HCEC 1CT (cell line): ENCODE measurements at regions not wholly inside any gene's neighbourhood (a gene's known extent, or its start where the extent isn't known, plus 50 kb on each side); places are given as distances from the start of the nearest gene placed in this dataset.
A peak's percentile ranks its signal among the peaks of the same experiment; 100 is the strongest.
"Not testable (repeated sequence)": the region's sequence is repeated elsewhere in the genome, so short reads cannot be mapped to it uniquely, and the experiment has no call there.

Experiments used
- DNase-seq: peaks from one replicate; pipeline ENCODE4 v3.0.0-alpha.2; 2017

DNA sequence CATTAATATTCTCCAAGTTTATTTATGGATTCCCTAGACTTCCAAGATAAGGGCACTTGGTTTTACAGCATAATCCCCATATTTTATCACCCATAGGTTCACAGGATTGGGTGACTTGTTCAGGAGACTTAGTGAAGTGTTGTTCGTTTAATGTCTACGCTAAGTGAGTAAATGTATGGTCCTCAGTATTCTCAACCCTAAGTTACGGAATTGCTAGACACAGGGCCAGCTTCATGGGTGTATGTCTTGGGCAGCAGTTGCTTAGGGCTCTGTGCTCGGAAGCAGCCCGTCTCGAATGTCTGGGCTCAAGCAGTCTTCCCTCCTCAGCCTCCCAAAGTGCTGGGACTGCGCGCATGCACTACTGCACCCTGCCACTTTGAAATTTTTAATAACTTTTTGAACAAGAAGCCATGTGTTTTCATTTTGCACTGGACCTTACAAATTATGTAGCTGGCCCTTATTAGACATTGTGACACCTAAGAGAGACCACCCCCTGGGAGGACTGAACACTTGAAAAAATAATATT, 91.5 kb upstream of the ZNF217 start:
- DNase-seq: no peak

DNA sequence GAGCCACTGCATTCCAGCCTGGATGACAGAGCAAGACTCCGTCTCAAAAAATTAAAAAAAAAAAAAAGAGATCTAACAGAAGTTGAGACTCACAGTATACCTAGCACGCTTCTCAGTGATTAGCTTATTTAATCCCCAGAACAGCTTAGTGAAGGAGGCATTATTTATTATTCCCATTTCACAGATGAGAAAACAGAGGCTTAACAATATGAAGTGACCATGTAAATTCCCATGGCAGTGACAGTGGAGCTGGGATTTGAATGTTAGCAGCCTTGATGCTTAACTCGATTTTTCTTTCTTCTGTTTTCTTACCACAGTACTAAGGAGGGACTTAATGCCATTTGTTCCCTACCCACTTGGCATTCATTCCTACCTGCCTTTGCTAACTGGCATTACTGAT, 89.9 kb upstream of the ZNF217 start:
- DNase-seq: no peak

DNA sequence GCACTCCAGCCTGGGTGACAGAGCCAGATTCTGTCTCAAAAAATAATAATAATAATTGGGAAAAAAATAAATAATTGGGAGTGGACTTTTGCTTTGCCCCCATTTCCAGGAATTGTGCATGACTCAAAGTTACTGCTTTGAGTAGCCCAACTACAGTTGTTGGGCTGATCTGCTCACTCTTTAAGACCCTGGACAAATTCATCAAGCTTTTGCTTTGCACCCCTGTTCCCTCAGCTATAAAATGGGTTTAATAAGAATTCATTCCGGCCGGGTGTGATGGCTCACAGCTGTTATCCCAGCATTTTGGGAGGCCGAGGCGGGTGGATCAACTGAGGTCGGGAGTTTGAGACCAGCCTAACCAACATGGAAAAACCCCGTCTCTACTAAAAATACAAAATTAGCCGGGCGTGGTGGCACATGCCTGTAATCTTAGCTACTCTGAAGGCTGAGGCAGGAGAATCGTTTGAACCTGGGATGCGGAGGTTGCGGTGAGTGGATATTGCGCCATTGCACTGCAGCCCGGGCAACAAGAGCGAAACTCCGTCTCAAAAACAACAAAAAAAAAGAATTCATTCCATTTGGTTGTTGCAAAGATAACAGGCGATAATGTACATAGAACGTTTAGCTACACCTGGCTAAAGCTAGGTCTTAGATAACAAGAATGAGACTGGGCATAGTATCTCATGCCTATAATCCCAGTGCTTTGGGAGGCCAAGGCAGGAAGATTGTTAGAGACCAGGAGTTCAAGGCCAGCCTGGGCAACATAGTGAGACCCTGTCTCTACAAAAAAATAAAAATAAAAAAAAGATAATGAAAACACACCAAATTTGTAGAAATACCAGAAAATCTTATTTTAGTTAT, 87.9 kb upstream of the ZNF217 start:
- no peak for DNase-seq

DNA sequence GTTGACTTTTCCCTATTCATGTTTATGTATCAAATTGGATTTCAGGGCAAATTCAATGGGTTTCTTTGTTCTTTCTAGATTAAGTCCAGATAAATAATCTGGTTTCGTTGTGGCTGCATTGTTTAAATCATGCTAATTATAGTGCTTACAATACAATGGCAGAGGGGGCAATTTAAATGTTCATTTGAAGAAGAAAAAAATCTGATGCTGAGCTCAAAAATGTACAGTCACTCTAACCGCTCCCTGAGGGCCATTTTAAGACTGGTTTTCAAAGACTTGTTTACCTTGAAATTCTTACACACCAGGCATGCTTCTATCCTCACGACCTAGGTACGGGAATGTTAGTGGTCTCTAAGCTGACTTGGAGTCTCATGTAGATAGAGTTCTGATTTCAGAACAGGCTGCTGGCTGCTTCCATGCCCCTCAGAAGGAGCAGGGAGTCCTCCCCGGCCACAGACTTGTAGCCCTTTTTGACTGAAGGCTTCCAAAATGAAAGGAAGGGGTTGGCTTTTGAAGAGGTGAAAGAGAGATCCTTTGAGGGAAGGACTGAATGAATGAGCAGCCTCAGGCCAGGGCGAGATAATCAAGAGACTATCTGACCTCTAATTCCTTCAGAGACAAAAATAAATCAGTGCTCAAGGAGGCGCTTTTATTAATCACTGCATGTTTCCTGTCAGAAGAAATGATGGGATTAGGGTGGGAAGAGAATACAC, 86.1 kb upstream of the ZNF217 start:
- no peak for DNase-seq

DNA sequence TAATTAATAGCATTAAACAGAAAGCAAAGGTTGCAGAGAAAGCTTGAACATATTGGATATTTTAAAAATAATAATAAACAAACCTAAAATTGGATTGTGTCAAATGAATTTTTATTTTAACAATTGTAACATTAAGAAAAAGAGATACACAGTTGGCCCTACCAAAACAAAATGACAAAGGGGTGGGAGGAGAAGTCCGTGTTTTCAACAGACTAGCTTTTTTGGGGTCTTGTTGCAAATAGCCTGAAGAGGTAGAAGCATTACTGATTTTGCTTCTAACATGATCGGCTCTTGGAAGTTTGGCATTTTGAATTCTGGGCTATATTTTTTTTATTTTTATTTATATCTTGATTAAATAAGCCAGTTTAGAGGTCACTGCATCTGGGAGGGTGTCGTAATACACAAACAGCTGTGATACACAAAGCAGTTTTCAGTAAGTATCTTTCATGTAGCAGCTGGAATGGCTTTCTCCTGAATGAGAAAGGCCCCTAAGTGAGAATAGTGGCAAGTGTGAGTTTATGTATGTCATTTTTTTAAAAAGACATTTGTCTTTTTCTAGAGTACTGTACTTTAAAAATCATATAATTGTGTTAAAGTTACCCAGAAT, 85.5 kb upstream of the ZNF217 start:
- DNase-seq: peak; percentile 28

DNA sequence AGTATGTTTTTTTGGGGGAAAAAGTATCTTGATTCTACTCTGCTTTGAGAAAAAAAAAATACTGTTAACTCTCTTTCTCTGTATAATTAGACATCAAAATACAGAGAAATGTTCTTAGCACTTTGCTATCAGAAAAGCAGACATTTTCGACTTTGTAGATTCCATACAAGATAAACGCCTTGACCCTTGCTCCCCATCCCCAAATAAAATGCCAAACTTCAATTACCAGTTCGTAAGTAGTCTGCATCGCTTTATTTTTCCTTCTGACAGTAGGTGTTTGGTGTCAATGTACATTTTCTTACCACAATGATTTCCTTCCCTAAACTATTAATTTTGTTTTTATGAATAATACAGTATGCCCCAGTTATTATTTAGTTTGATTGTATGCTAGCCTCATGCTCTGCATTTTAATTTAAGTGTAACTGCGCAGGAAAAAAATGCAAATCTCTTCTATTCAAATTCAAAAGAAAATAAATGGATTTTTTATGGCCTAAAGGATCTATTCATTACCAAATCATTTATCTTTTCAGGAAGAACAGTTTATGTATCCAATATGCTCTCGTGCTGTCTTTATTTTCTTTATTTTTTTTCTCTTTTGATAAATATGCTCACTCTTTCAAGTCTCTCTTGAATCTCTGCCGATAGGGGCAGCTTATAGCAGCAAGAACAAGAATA, 84.8 kb upstream of the ZNF217 start:
- DNase-seq: no peak

DNA sequence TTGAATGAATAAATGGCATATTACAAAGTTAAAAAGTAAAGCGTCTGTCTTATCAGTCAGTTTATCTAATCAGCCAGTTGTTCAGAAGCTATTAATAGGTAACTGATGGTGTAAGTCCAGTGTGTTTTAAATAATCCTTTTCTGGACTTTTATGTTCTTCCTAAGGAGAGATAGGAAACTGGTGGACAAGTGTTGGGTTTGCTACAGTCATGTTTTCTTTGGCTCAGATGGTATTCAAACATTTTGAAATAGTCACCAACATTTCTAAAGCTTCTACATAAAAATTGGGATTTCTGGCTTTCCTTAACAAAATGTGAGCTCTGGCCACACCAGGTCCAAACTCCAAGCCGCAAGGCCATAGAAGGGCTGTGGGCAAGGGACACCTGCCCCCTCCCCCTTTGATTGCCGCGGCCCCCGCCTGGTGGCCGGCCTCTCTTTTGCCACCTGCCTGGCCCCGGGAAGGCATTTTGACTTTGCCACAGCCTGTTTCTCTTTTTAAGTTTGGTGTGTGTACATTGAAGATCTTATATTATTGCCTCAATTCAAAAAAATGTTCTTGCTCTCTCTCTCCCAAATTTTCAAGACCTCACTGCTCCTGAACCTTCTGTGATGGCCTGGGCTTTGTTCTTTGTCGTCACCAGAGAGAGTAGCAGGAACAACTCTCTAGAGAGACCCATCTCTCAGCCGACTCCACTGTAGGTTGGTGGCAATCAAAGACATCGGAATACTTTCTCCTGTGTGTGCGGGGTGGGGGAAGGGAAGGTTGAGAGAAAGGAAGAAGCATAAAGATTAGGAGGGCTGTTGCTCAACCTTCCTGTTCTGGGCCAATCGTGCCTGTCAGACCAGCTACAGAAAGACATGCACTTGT, 84.0 kb upstream of the ZNF217 start:
- no peak for DNase-seq

DNA sequence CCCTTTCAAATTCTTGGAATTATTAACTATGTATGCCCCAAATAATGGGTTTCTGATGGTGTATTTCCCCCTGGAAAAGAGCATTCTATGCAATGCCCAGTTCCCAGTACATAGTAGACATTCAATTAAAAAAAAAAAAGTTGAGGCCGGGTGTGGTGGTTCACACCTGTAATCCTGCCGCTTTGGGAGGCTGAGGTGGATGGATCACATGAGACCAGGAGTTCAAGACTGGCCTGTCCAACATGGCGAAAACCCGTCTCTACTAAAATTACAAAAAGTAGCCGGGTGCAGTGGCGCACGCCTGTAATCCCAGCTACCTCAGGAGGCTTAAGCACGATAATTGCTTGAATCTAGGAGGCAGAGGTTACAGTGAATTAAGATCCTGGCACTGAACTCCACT, 83.3 kb upstream of the ZNF217 start:
- DNase-seq: no peak

DNA sequence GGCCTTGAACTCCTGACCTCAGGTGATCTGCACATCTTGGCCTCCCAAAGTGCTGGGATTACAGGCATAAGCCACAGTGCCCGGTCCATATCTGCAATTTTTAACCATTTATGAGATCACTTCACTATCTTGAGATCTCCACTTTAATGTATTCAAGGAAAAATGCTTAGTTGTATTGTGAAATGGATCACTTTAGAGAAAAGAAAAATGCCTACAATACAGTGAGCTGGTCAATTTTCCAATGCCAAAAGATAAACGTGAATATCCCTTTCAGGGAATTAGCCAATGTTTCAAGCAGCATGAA, 82.8 kb upstream of the ZNF217 start:
- DNase-seq: no peak

DNA sequence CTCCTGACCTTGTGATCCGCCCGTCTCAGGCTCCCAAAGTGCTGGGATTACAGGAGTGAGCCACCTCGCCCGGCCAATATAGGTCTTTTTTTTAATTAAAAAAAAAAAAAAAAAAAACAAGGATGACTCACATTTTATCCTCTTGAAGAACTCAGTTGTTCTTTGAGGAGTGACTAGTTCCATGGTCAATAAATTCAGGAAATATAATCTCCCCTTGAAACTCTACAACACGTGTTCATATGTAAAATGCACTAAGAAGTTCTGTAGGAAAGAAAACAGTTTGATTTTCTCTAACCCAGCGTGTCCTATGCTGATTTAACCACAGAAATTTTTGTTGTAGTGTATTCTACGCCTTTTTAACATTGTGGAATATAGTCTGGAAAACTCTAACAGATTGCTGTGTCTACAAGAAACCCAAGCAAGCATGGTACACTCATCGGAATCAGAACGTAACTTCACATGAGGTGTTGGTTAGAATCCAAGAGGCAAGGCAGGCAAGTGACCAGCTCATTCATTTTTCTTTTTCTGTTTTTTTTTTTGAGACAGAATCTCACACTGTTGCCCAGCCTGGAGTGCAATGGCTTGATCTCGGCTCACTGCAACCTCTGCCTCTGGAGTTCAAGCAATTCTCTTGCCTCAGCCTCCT, 79.0 kb upstream of the ZNF217 start:
- no peak for DNase-seq

DNA sequence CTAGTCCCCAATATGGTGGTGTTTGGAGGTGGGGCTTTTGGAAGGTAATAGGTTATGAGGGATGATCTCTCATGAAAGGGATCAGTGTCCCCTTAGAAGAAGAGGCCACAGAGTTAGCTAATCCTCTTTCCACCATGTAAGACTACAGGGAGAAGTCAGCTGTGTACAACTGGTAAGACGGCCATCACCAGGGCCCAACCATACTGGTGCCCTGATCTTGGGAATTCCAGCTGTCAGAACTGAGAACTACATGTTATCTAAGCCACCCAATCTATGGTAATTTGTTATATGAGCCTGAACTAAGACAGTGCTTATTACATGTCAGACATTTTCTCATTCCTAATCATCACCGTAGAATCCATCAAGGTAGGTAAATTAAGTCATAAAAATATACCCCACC, 77.7 kb upstream of the ZNF217 start:
- no peak for DNase-seq

DNA sequence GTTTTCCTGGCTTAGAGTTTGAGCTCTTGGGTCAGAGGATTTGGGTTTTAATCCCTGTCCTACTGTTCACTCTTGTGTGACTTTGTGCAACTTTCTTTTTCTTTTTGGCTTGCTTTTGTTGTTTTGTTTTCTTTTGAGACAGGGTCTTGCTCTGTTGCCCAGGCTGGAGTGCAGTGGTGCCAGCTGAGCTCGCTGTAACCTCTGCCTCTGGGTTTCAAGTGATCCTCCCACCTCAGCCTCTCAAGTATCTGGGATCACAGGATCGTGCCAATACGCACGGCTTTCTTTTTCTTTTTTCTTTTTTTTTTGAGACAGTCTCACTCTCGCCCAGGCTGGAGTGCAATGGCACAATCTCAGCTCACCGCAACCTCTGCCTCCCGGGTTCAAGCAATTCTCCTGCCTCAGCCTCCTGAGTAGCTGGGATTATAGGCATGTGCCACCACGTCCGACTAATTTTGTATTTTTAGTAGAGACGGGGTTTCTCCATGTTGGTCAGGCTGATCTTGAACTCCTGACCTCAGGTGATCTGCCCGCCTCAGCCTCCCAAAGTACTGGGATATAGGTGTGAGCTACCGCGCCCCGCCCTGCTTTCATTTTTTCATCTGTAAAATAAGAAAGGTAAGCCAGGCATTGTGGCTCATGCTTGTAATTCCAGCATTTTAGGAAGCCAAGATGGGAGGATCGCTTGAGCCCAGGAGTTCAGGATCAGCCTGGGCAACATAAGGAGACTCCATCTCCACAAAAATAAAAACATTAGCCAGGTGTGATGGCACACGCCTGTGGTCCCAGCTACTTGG, 76.1 kb upstream of the ZNF217 start:
- DNase-seq: not testable (repeated sequence)

DNA sequence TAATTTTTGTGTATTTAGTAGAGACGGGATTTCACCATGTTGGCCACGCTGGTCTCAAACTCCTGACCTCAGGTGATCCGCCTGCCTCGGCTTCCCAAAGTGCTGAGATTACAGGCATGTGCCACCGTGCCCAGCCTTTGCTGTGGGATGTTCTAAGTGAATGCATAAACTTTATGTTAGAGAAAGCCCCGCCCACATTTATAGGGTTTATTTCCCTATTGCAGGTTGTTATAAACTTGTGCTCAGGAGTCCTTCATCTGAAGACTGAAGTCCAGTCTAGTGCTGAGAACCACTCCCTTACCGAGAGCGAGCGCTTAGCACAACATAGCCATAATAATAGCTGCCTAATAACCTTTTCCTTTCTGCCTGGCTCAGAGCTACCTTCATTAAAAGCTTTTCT, 75.4 kb upstream of the ZNF217 start:
- DNase-seq: no peak

DNA sequence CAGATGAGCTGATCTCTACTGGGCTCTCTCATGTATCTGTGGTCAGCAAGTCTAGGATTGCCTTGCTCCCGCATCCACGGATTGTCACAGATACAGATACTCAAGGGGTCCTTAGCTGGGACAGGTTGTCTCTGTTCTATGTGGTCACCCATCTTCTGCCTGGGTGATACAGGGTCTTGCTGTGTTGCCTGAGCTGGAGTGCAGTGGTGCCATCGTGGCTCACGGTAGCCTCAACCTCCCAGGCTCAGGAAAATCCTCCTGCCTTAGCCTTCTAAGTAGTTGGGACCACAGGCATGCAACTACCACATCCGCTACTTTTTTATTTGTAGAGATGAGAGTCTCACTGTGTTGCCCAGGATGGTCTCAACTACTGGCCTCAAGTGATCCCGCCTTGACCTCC, 72.5 kb upstream of the ZNF217 start:
- no peak for DNase-seq

DNA sequence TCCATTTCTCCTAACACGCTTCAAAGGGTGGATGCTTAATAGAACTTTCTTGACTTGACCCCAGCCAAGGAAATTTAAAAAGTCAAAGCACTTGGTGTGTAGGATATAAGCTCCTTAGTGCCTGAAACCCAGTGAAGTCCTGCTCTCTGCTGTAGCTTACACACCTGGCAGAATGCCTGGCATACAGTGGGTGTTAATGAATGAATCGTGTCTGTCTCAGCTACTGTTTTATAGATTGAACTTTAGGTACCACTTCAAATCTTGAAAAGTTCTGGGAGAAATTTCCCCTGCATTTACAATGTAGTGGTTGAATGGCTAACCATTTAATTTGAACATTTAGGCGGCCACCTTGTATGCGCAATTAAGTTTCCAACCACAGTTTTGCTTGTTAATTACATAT, 70.5 kb upstream of the ZNF217 start:
- no peak for DNase-seq

DNA sequence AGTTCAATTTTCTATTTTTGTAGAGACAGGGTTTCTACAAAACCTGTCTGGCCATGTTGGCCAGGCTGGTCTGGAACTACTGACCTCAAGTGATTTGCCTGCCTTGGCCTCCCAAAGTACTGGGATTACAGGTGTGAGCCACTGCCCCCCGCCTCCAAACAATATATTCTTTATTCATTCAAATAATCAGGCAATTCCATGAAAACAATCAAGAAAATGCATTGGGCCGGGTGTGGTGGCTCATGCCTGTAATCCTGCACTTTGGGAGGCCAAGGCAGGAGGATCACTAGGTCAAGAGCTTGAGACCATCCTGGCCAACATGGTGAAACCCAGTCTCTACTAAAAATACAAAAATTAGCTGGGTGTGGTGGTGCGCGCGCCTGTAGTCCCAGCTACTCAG, 69.9 kb upstream of the ZNF217 start:
- not testable (repeated sequence) for DNase-seq

DNA sequence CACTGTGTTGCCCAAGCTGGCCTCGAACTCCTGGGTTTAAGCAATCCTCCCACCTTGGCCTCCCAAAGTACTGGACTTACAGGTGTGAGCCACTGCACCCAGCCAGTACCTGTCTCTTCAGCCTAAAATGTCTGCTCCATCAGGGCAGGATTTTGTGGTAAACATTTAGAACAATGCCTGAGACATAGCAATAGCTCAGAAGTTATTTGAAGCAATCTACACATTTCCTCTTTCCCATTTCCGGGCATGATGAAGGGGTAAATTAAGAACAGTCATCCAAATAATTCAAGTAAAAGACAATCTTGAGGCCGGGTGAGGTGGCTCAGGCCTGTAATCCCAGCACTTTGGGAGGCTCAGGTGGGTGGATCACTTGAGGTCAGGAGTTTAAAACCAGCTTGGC, 69.0 kb upstream of the ZNF217 start:
- DNase-seq: no peak

DNA sequence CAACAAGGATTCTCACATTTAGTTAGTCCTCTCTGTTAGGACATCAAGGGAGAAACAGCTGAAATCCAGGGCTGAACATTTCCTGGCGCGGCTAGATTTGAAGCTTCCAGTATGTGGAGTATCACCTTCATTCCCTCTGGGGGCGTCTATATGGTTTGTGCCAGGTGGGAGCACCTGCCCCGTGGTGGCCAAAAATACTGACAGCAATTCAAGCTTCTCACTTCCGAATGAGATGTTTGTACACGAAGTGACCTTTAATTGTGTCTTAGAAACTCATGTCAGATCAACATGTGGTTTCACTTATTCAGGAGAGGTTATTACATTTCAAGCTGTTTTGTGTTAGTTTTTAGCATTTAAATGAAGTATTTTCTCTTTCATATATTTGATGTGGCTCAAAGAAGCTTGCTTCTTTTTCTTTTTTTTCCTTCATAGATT, 67.3 kb upstream of the ZNF217 start:
- no peak for DNase-seq

DNA sequence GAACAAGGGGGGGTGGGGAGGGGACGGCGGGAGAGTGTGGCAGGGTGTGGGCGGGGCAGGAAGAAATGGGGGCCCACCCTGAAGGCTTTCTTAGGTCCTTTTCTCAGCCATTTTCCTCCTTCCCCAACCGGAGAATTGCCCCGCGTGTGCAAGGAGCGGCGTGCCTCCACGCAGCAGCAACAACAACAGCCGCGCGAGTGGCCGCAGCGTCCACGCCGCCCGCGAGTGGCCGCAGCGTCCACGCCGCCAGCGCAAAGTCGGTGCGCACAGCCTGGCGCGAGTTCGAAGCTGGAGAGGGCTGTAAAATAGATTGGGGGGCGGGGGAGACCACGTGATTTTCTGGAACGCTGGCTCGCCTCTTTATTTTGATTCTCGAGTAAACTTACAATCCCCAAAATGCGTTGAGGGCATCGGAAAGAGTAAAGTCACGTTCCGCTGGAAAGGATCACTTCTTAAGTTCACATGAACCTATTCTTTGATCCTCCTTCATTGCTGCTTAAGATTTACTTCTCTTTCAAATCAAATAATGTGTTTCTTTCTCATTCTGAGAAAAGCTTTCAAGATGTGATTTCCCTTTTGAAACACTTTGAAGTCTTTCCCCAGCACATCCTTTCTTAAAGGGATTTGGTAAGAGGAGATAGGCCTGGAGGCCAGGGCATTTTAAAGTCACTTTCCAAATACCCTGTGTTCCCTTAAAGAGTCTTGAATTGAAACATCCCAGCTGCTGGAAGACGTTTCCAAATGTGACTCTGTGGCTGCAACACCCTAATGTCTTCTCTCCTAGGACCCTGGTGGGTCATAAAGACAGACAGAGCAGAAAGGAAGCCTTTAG, 66.7 kb upstream of the ZNF217 start:
- DNase-seq: peak; percentile 29

DNA sequence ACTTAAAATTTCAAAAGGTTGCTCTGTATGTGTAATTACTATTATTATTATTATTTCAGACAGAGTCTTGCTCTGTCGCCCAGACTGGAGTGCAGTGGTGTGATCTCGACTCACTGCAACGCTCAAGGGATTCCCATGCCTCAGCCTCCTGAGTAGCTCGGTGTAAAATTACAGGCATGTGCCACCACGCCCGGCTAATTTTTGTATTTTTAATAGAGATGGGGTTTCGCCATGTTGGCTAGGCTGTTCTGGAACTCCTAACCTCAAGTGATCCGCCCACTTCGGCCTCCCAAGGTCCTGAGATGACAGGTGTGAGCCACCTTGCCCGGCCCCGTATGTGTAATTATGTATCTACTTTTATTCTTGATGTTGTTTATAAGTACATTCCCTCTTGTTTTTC, 65.3 kb upstream of the ZNF217 start:
- no peak for DNase-seq
